HepG2 (cell line): ENCODE measurements at regions not wholly inside any gene's neighbourhood (a gene's known extent, or its start where the extent isn't known, plus 50 kb on each side); places are given as distances from the start of the nearest gene placed in this dataset.

Experiments
- ATAC-seq: fragments of 200-7000 bp; cut with Tn5 transposase; 3 replicates; pipeline ENCODE4 v1.9.1; 2020; ENCODE audit warnings: mild to moderate bottlenecking, moderate library complexity
- BruUV-seq: library from RNA; stranded (reverse); fragments of 400-500 nt; replicated peaks from 2 replicates; lab custom pipeline; 2021; lab: Mats Ljungman, UMichigan
- CTCF ChIA-PET: fragments of 300-600 bp; formaldehyde crosslinking; extraction: SDS; loops from one replicate; lab custom pipeline; 2021; ENCODE audit warnings: low total read pairs, inconsistent platforms, low intra/inter-chr PET ratio; lab: Yijun Ruan, JAX
- POLR2A ChIA-PET: fragments of 350-600 bp; sonication (Branson Sonifier 250); formaldehyde crosslinking; loops from one replicate; lab custom pipeline; 2020; ENCODE audit warnings: antibody characterized with exemption, inconsistent platforms; lab: Yijun Ruan, JAX
- DNase-seq: peaks from one replicate; pipeline ENCODE4 v3.0.0-alpha.2; 2015; ENCODE audit warnings: low spot score
- FAIRE-seq: peaks from 3 replicates; lab custom pipeline; 2011; peaks lifted over from hg19 to GRCh38; lab: Jason Lieb, UNC
- H2AFZ ChIP-seq: one replicate; pipeline ENCODE4 v1.6.1; 2011; ENCODE audit warnings: low read length, inconsistent platforms
- H3K27ac ChIP-seq: fragments of 300-600 bp; 3 replicates; pipeline ENCODE4 v1.8.0; 2011; ENCODE audit warnings: mixed run types, mild to moderate bottlenecking, mixed read lengths, low read length, inconsistent platforms; ENCODE audit not compliant: insufficient read depth; ENCODE audit errors: extremely low read length
- H3K27me3 ChIP-seq, 2 experiments: fragments of 200-600 bp in 1 of 2; 2 replicates in 1 of 2; 3 replicates in 1 of 2; pipeline versions ENCODE4 v1.6.0 to v1.8.0; 2011; ENCODE audit warnings: low read length in 2 of 2, mild to moderate bottlenecking in 2 of 2, moderate library complexity in 2 of 2, inconsistent platforms in 1 of 2; ENCODE audit not compliant: insufficient read depth in 2 of 2, control insufficient read depth in 1 of 2
- H3K36me3 ChIP-seq, 2 experiments: fragments of 200-600 bp in 1 of 2; replicated peaks in 1 of 2; 2 replicates in 1 of 2; 3 replicates in 1 of 2; pipeline versions ENCODE4 v1.5.1 to v1.8.0; 2011; ENCODE audit warnings: low read length in 2 of 2, inconsistent platforms in 1 of 2; ENCODE audit not compliant: insufficient read depth in 2 of 2, control insufficient read depth in 1 of 2
- H3K4me1 ChIP-seq: 2 replicates; pipeline ENCODE4 v1.5.1; 2012; ENCODE audit warnings: low read length, inconsistent platforms; ENCODE audit not compliant: insufficient read depth
- H3K4me2 ChIP-seq: 2 replicates; pipeline ENCODE4 v1.6.0; 2011; ENCODE audit warnings: low read depth, low read length, inconsistent platforms
- H3K4me3 ChIP-seq, 3 experiments: fragments of 200-600 bp in 1 of 3; sonication (generic), shearing (Covaris generic) in 1 of 3; replicated peaks in 1 of 3; 2 replicates each; pipeline ENCODE4 v1.5.1; 2011 to 2016; ENCODE audit warnings: low read length in 3 of 3, inconsistent platforms in 2 of 3, low read depth in 2 of 3, mild to moderate bottlenecking in 2 of 3, control low read depth in 1 of 3, mixed read lengths in 1 of 3; ENCODE audit not compliant: insufficient read depth in 1 of 3
- H3K79me2 ChIP-seq: one replicate; pipeline ENCODE4 v1.6.1; 2011; ENCODE audit warnings: low read length, inconsistent platforms; ENCODE audit not compliant: insufficient read depth
- H3K9ac ChIP-seq: 2 replicates; pipeline ENCODE4 v1.6.0; 2011; ENCODE audit warnings: mild to moderate bottlenecking, low read depth, low read length, inconsistent platforms; ENCODE audit not compliant: insufficient read depth
- H3K9me3 ChIP-seq: 2 replicates; pipeline ENCODE4 v1.5.1; 2012; ENCODE audit warnings: mild to moderate bottlenecking, low read length
- H4K20me1 ChIP-seq: 2 replicates; pipeline ENCODE4 v1.6.0; 2011; ENCODE audit warnings: inconsistent platforms, mild to moderate bottlenecking, low read length, moderate library complexity; ENCODE audit not compliant: insufficient read depth
- BRD4 ChIP-seq: sonication (generic); formaldehyde crosslinking; IDR thresholded peaks from 2 replicates; pipeline ENCODE4 v1.4.0; 2020; ENCODE audit warnings: missing genetic modification reagents
- CHD2 ChIP-seq: IDR thresholded peaks from 2 replicates; pipeline ENCODE4 v1.6.1; 2011; ENCODE audit warnings: low read depth, low read length, improper control_type of control experiment
- CREB3 ChIP-seq: sonication (generic); formaldehyde crosslinking; IDR thresholded peaks from 2 replicates; pipeline ENCODE4 v1.5.0; 2020; ENCODE audit warnings: missing genetic modification reagents
- HNF4A ChIP-seq: sonication (generic); formaldehyde crosslinking; IDR thresholded peaks from 2 replicates; pipeline ENCODE4 v1.4.0; 2020; ENCODE audit warnings: missing genetic modification reagents
- HNF4G ChIP-seq, 2 experiments: sonication (generic) in 1 of 2; formaldehyde crosslinking in 1 of 2; IDR thresholded peaks; 2 replicates each; pipeline versions ENCODE4 v1.4.0 to v1.6.1; 2011 to 2020; ENCODE audit warnings: borderline replicate concordance in 2 of 2, low read depth in 2 of 2, mild to moderate bottlenecking in 2 of 2, low read length in 1 of 2, missing genetic modification reagents in 1 of 2, moderate library complexity in 1 of 2
- IRF1 ChIP-seq: sonication (generic); formaldehyde crosslinking; IDR thresholded peaks from 2 replicates; pipeline ENCODE4 v1.4.0; 2020; ENCODE audit warnings: low read depth, mild to moderate bottlenecking, missing genetic modification reagents
- LBX2 ChIP-seq: sonication (generic); formaldehyde crosslinking; IDR thresholded peaks from 2 replicates; pipeline ENCODE4 v1.5.0; 2020; ENCODE audit warnings: missing genetic modification reagents, mild to moderate bottlenecking, borderline replicate concordance
- PRDM10 ChIP-seq: sonication (generic); formaldehyde crosslinking; IDR thresholded peaks from 2 replicates; pipeline ENCODE4 v1.4.0; 2020; ENCODE audit warnings: low read depth, missing genetic modification reagents
- PRPF4 ChIP-seq: fragments of 200-400 bp; formaldehyde crosslinking; IDR thresholded peaks from 2 replicates; pipeline ENCODE4 v1.6.1; 2016; ENCODE audit warnings: low read length, low read depth; ENCODE audit not compliant: poor library complexity, severe bottlenecking
- RAD21 ChIP-seq: fragments of 450-650 bp; formaldehyde crosslinking; IDR thresholded peaks from 2 replicates; pipeline ENCODE4 v1.5.0; 2020; ENCODE audit warnings: mild to moderate bottlenecking
- RBM22 ChIP-seq: fragments of 200-400 bp; formaldehyde crosslinking; optimal IDR thresholded peaks from 2 replicates; pipeline ENCODE3; 2017; ENCODE audit warnings: mild to moderate bottlenecking, low read length, moderate library complexity
- SALL1 ChIP-seq: sonication (generic); formaldehyde crosslinking; IDR thresholded peaks from 2 replicates; pipeline ENCODE4 v1.8.0; 2022; ENCODE audit warnings: mild to moderate bottlenecking, missing genetic modification reagents
- SOX5 ChIP-seq: IDR thresholded peaks from 2 replicates; pipeline ENCODE4 v1.6.1; 2016; ENCODE audit warnings: borderline replicate concordance
- SOX6 ChIP-seq, 2 experiments: fragments of 450-650 bp in 1 of 2; sonication (generic) in 1 of 2; formaldehyde crosslinking in 1 of 2; IDR thresholded peaks; 2 replicates each; pipeline versions ENCODE4 v1.4.0 to v1.6.1; 2017 to 2020; ENCODE audit warnings: antibody characterized with exemption in 1 of 2, mild to moderate bottlenecking in 1 of 2, missing genetic modification reagents in 1 of 2
- SP1 ChIP-seq, 2 experiments: fragments of 450-650 bp in 1 of 2; sonication (generic) in 1 of 2; formaldehyde crosslinking in 1 of 2; IDR thresholded peaks; 2 replicates each; pipeline versions ENCODE4 v1.4.0 to v1.6.1; 2016 to 2020; ENCODE audit warnings: missing genetic modification reagents in 1 of 2
- U2AF2 ChIP-seq: fragments of 200-400 bp; formaldehyde crosslinking; IDR thresholded peaks from 2 replicates; pipeline ENCODE4 v1.6.1; 2017; ENCODE audit warnings: low read depth, mild to moderate bottlenecking, low read length
- XBP1 ChIP-seq: sonication (generic); formaldehyde crosslinking; IDR thresholded peaks from 2 replicates; pipeline ENCODE4 v1.5.0; 2020; ENCODE audit warnings: missing genetic modification reagents
- ZBTB7A ChIP-seq: sonication (generic); formaldehyde crosslinking; IDR thresholded peaks from 2 replicates; pipeline ENCODE4 v1.8.0; 2022; ENCODE audit warnings: mild to moderate bottlenecking, missing genetic modification reagents
- ZNF782 ChIP-seq: sonication (generic); formaldehyde crosslinking; IDR thresholded peaks from 2 replicates; pipeline ENCODE4 v1.4.0; 2020; ENCODE audit warnings: missing genetic modification reagents, mild to moderate bottlenecking, borderline replicate concordance
- WGBS: methylation state at CpG from one replicate; pipeline ENCODE4 v1.1.6; 2017; ENCODE audit warnings: low lambda C conversion rate; 5-methylcytosine and 5-hydroxymethylcytosine counted together
- in situ Hi-C: cut with HindIII; loops from 2 replicates; pipeline ENCODE4 v1.10.0; 2017; ENCODE audit warnings: low pct_unique_long_range_greater_than_20kb; ENCODE audit not compliant: extremely low pct_ligation_motif_present
- intact Hi-C: fragments of 100-400 bp; cut with micrococcal nuclease; formaldehyde crosslinking; loops from one replicate; pipeline ENCODE4 v1.10.0; 2022; ENCODE audit not compliant: unreplicated experiment

- TF ChIP-seq IRF1 (CRISPR knock-in tag) (no peak), ZNF782 (CRISPR knock-in tag) (no peak), CREB3 (CRISPR knock-in tag) (no peak), SP1 (IDR thresholded peaks at IDR 0.05) (no peak), SP1 (CRISPR knock-in tag; IDR thresholded peaks at IDR 0.05) (no peak), RAD21 (CRISPR knock-in tag) (no peak), PRPF4 (no peak), RBM22 (no peak)
Measured at GRCh38 chr13:50267066-50267465, 251.8 kb downstream of the KCNRG start (continued).

GRCh38 chr13:50267917-50268316, 252.7 kb downstream of the KCNRG start:
- no peak overlapping the region for H3K9ac ChIP-seq
- H3K36me3 ChIP-seq: no peaks in the 10 kb centered on the region; a peak in 1 of 5 replicates
- H3K4me2 ChIP-seq: no peak overlapping the region
- no peaks in the 10 kb centered on the region for H3K27me3 ChIP-seq
- peaks cover 14% of the 10 kb centered on the region for H3K4me1 ChIP-seq
- no peak overlapping the region for H3K27ac ChIP-seq
- DNase-seq (peak; percentile 22), FAIRE-seq (no peak), ATAC-seq (peak; percentile 60)
- no TSS peak for BruUV-seq
- no peaks in the 10 kb centered on the region for H3K9me3 ChIP-seq
- no peak overlapping the region for H2AFZ ChIP-seq
- in situ Hi-C loops: no loop called here
- ChIA-PET CTCF (no interaction called here), POLR2A (no interaction called here)
- intact Hi-C loops: no loop called here
- no peak overlapping the region for H3K4me3 ChIP-seq
- H3K79me2 ChIP-seq: peaks cover 7% of the 10 kb centered on the region
- H4K20me1 ChIP-seq: peaks cover 3% of the 10 kb centered on the region; the same call in 1 of the 2 replicates
- WGBS: 25% methylated on average over 1 of the region's 1 CpG
- TF ChIP-seq PRDM10 (no peak), SOX6 (IDR thresholded peaks at IDR 0.05) (no peak), SOX6 (CRISPR knock-in tag; IDR thresholded peaks at IDR 0.05) (0 out of 2 replicates have a peak, but pooled peaks have one; percentile 16), LBX2 (CRISPR knock-in tag) (no peak), ZBTB7A (CRISPR knock-in tag) (no peak), XBP1 (CRISPR knock-in tag) (no peak), CHD2 (no peak), SALL1 (0 out of 2 replicates have a peak, but pooled peaks have one; percentile 27), SOX5 (CRISPR knock-in tag) (peak; percentile 40; the same call in 1 of the 2 replicates), BRD4 (CRISPR knock-in tag) (no peak), HNF4A (0 out of 2 replicates have a peak, but pooled peaks have one; percentile 11), HNF4G (IDR thresholded peaks at IDR 0.05; ENCODE audit: borderline replicate concordance, low read depth, low read length) (no peak), HNF4G (CRISPR knock-in tag; IDR thresholded peaks at IDR 0.05; ENCODE audit: borderline replicate concordance, low read depth) (no peak), U2AF2 (no peak)
